AG08395 (cell line): ENCODE measurements at regions not wholly inside any gene's neighbourhood (a gene's known extent, or its start where the extent isn't known, plus 50 kb on each side); places are given as distances from the start of the nearest gene placed in this dataset.
A peak's percentile ranks its signal among the peaks of the same experiment; 100 is the strongest.
"Not testable (repeated sequence)": the region's sequence is repeated elsewhere in the genome, so short reads cannot be mapped to it uniquely, and the experiment has no call there.

Experiments used
- DNase-seq: peaks from one replicate; pipeline ENCODE4 v3.0.0; 2012; ENCODE audit warnings: mixed read lengths, low spot score

- peak; percentile 24 for DNase-seq
Measured at GRCh38 chr6:139474145-139475108, 100.0 kb upstream of the CITED2 start.

GRCh38 chr6:139473731-139474130, 99.3 kb upstream of the CITED2 start:
- DNase-seq: no peak

GRCh38 chr6:139473231-139473701, 98.8 kb upstream of the CITED2 start:
- no peak for DNase-seq

- DNase-seq: peak; percentile 44
Measured at GRCh38 chr6:139472351-139473015, 98.0 kb upstream of the CITED2 start.

GRCh38 chr6:139470997-139471396, 96.5 kb upstream of the CITED2 start:
- no peak for DNase-seq

- no peak for DNase-seq
Measured at GRCh38 chr6:139468178-139468819, 93.9 kb upstream of the CITED2 start.

- peak; percentile 44 for DNase-seq
Measured at GRCh38 chr6:139457476-139457875, 83.0 kb upstream of the CITED2 start.

- no peak for DNase-seq
Measured at GRCh38 chr6:139452148-139452876, 77.9 kb upstream of the CITED2 start.

GRCh38 chr6:139449611-139450000, 75.2 kb upstream of the CITED2 start:
- no peak for DNase-seq

- DNase-seq: no peak
Measured at GRCh38 chr6:139448998-139449610, 74.7 kb upstream of the CITED2 start.

GRCh38 chr6:139448051-139448649, 73.7 kb upstream of the CITED2 start:
- no peak for DNase-seq

- DNase-seq: no peak
Measured at GRCh38 chr6:139447656-139447975, 73.2 kb upstream of the CITED2 start.

GRCh38 chr6:139446768-139447655, 72.6 kb upstream of the CITED2 start:
- no peak for DNase-seq

GRCh38 chr6:139446138-139446715, 71.8 kb upstream of the CITED2 start:
- no peak for DNase-seq

- not testable (repeated sequence) for DNase-seq
Measured at GRCh38 chr6:139444273-139444787, 69.9 kb upstream of the CITED2 start.

- DNase-seq: peak; percentile 7
Measured at GRCh38 chr6:139443231-139444112, 69.0 kb upstream of the CITED2 start.

GRCh38 chr6:139442188-139442671, 67.8 kb upstream of the CITED2 start:
- no peak for DNase-seq

GRCh38 chr6:139439349-139439748, 64.9 kb upstream of the CITED2 start:
- no peak for DNase-seq
